Ecto neural progenitor cell (in vitro differentiated cells): ENCODE measurements at regions not wholly inside any gene's neighbourhood (a gene's known extent, or its start where the extent isn't known, plus 50 kb on each side); places are given as distances from the start of the nearest gene placed in this dataset.

Experiments
- DNase-seq: peaks from one replicate; pipeline ENCODE4 v3.0.0-alpha.2; 2018; ENCODE audit warnings: low spot score

DNA sequence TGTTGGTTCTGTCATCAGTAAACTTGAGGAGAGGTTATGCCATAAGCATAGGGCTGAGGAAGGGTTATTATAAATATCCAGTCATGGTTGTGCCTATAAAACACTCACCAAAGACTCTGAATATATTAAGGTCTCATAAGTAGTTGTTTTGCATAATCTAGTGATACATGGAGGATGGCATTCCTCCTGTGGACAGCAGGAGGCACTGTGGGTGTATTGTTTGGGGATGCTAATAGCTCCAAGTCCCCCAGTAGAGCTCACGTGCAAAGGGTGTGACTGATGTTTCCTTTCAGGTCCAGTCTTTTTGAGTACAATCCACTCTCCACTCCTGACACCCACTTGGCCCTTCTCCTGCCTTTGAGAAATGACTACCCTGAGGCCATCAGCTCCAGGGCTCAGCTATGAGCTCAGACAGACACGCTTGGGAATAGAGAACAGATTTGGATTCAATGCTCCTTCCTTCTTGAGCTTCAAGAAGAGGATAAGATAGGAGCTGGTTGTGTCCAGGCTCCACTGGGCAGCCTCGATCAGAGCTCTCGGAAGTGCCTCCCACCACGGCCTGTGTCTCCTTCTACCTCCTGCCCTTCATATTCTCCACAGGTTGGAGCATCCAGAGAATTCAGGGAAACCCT lies 85.2 kb upstream of the IGLL5 start:
- DNase-seq = no peak

DNA sequence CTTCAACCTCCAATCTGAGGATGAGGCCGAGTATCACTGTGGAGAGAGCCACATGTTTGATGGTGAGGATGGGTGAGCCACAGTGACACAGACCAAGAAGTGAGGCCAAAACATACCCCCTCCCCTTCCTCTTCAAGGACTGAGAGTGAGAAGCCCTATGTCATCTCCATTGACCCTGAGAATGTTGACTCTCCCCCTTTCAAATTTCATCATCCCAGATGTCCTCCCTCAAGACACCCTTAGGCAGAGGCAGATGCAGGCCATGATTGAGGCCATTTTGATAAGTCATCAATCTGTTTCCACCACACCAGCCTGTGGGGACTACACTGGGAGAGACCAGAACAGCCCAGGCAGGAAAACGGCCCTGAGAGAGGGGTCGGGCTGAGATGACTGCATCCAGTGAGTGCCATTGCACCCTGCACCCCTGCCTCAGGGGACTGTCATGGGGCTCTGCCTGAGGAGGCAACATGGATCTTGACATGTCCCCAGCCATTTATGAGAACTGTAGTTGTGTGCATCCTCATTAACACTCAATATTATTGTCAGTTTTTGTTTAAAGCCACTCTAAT lies 84.2 kb upstream of the IGLL5 start:
- DNase-seq = no peak

DNA sequence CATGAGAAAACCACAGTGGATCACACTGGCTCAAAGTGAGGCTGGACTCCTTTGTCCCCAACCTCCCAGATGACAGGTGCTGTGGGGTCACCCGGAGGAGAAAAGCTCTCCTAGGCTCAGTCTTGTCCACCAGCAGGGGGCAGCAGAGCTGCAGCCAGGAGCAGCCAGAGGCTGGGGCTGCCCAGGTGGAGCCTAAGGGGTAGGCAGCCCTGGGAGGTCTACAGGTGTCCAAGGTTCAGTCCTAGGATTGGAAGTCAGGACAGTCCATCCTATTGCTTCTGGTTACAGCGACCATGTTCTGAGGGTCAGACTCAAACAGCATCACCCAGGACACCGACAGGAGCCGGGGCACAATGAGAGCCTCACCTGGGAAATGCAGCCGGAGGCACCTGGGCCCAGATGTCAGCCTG lies 77.6 kb upstream of the IGLL5 start:
- peak; percentile 77 for DNase-seq

DNA sequence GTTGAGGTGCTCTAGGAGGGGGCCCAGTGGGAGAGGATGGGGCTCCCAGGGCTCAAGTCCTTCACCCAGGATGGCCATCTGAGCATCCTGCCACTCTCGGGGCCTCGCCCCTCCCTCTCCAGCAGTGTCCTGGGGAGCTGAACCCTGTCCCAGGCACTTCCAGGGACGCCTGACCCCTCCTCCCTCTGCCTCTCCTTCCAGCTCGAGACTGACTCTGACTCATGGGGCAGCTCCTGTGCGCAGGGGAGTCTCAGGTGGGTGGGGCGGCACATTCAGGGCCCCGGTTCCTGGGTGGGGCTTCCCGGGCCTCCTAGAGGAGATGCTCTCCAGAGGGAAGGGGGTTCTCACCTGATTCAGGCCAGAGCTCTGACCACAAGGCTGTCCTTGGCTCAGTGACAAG lies 77.1 kb upstream of the IGLL5 start:
- no peak for DNase-seq

DNA sequence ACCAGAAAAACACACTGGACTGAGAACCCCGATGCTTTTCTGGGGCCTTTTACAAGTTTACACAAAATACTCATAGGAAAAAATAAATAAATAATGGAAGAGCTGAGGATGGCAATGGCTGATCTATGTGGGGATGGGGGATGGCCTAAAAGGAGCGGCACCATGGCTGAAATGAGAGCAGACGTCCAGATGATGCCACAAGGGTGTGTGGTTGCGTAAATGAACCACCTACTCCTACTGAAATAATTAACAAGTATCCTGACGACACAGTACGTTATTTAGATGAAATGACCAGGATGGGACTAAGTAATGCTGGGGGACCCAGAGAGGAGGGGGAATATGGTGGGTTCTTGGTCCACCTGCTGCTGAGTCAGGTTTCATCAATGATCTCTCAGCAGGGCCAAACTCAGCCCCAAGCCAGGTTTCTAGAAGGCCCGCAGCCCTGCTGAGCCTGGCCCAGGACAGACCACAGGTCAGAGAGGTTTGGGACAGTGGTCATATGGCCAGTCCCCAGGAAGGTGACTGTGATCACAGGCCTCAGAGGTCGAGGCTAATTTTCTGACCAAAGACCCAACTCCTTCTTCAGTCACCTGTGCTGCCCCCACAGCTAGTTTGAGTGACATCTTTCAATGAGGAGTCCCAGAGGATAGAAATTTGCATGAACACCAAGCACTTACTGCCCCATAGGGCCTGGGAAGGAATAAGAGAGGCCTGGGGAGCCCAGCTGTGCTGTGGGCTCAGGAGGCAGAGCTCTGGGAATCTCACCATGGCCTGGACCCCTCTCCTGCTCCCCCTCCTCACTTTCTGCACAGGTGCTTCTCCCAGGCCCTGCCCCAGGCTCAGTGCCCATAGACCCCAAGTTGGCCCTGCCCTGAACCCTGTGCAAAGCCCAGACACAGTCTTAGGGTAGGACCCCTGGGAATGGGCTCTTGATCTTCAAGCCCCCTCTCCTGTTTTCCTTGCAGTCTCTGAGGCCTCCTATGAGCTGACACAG lies 76.3 kb upstream of the IGLL5 start:
- DNase-seq = no peak

DNA sequence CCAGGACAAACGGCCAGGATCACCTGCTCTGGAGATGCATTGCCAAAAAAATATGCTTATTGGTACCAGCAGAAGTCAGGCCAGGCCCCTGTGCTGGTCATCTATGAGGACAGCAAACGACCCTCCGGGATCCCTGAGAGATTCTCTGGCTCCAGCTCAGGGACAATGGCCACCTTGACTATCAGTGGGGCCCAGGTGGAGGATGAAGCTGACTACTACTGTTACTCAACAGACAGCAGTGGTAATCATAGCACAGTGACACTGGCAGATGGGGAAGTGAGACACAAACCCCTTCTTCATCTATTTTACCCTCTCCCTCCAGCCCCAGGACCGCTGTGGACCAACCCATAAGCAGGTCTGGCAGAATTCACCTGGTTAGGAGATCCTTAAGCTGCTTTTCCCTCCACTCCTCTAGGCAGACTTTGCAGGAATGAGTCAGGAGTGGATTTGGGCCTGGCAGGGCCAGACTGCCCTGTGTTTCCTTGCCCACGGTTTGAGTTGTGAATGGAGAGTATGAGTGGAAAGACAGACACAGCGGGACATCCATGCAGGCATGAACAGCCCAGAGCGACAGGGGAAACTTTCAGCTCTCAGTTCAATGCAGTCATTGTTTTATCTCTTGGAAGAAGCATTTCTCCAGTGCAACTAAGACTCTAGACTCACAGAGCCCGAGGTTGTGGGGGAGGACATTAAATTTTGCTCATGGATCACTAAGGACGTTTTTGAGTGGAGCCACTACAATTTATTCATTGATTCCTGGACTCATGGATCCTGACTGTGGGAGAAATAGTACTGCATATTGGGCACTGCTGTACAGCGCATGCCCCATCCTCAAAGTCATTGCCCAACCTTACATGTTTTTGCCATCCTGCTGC lies 75.3 kb upstream of the IGLL5 start:
- DNase-seq = no peak

DNA sequence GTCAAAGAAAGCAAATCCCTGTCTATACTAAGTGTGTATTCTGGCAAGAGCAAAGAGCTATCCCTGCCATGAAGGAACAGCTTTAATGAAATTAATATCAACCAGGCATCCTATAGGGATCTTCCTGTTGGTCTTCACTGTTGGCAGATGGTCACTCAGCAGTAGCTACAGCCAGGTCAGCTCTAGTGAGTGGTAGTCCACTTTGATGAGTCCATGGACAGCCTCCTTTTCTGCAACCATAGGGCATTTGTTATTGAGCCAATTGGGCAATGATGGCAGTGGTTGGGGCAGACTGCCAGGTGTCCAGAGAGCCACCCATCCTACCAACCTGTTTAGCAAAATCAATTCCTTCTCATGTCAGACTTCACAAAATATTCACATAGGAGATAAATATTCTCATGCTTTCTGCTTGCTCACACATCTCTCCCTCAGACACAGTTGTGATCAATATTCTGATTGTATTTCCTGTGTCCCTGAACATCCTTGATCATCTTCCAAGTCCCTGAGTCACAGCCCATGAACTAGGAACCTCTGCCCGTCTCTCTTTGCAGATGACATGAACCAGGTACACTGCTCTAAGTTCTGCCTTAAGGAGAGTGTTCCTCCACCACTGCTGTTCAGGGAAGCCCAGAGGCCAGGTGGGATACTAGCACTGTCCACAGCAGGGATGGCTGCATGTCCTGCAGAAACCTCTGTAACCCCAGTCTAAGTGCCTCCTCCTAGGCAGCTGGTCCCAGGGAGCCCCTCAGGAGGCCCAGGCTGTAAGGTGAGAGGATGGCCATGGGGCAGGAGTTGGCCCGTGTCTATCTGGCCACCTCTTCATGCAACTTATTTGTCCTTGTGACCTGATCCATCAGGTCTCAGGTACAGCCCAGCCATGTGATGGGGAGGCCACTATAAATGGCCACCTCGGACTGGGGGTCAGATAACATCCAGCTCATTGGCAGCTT lies 74.2 kb upstream of the IGLL5 start:
- DNase-seq = no peak

DNA sequence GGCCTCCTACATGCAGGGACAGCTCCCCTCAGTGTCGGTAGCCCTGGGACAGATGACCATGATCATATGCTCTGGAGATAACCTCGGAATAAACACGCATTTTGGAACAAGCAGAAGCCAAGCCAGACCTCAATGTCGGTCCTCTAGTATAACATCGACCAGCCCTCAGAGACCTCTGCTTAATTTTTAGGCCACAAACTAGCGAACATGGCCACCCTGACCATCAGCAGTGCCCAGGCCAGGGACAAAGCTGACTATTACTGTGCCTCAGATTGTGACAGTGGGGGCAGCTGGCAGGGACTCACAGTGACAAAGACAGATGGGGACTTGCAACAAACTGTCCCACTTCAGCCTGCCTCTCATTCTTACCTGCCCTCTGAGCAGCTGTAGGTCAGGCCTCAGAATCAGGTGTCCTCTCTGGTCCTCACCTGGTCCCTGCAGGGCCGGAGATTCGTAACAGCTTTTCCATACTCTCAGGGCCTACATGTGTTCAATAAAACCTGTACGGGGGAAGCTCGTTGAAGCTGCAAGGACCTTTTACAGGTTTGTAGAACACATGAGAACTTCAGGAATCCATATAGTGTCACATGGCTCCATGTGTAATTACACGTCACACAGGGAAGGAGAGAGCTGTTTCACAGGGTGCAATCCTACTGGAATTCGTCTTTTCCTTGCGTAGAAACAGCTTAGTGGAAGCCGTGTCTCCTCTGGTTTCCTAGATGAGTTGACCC lies 72.8 kb upstream of the IGLL5 start:
- DNase-seq = no peak

DNA sequence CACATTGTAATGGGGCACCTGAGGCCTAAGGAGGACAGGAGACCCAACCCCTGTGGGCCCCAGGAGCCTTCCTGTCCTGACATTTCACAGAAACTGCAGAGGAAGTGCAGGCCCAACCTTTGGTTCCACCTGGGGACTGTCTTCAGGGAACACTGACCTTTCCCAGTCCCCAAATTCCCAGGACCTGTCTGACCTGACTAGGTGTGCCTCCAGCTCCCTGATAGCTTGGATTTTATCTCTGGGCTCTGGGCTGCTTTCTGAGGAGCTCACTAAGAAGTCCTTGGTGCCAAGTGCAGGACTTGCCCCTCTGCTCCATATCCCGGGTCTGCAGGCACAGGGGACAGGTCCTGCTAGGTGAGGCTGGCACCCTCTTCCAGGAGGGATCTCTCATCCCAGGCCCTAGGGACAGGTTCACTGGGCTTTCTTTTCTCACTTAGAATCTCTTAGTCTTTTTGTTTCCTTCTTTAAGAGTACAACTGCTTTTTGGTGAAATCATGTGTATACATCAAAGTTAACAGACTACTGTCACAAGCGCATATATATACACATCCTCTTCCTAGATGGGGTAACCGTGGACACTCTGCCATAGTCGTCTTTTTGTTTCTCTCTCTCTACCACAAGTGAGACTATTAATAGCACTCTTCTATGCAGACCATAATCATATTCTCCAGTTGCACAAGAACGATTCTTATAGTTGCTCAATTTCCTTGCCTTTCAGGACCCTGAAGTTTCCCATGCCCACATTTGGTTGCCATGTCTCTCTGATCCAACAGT lies 72.0 kb upstream of the IGLL5 start:
- no peak for DNase-seq

DNA sequence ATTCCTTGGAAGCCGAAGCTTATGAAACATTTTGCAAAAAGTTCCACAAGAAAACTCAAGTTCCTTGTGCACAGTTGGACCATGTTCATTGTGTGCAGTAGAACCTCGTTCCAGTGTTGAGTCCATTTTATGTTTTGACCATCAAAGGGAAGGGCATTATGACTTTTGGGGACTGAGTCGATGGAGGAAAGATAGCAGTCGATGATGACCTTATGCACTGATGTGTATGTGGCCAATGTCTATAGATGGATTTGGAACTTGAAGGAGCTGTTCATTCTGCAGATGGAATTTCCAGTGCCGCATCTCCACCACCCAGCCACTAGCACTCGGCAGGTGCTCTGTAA lies 71.5 kb upstream of the IGLL5 start:
- no peak for DNase-seq

DNA sequence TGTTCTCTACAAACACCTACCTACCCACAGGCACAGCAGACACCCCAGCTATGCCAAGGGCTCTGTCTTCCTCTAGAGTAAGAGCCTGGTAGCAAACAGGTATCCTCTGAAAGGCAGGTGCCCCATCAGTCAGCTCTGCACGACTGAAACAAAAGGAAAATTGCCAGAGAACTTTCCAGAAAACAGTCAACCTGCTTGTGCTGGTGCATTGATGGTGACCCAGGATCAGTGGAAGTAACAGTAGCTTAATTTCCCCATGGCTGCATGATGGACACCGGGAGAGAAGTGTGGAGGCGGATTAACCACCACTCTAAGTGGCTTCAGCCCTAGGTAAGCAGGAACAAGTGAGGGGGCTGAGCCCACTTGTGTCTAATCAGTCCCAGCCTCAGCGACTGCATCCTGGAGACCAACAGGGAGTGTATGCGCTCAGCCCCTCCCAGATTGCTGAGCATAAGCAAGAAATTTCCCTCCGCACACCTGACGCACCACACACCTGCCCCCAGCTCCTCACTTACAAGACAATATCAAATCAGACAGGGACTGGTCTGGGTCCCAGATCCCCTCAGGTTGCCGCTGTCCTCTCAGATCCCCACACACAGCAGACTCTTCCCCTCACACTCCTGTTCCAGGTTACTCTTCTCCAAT lies 70.7 kb upstream of the IGLL5 start:
- no peak for DNase-seq

DNA sequence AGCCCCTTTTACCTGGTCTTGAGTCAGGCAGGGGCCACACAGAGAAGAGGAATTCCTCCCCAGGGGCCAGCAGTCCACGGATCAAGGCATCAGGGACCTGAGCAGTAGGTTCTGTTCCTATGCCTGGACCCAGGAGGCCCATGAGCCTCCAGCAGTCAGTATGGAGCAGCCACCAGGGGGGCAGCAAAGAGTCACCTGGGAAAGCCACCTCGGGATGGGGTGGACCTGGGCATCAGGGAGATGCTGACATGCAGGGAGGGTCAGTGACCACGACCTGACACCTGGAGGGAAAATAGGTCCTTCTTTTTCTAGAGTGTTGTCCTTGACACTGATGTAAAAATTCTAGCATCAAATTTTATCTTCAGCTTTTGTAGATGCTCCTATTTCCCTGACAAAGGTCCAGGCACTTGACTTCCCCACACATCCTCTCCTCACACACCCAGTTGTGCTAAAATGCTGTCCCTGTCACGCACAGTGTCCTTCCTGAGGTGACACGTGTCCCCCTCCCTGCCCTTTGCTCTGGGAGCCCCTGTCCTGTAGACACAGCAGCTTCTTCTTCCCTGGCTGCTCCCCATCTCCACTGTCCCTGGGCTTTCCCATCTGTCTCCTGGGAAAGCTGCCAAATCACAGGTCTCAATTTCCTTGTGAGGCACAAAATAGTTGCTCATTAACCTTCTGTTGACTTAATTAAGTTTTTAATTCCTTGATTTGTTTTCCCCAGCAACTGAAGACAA lies 70.0 kb upstream of the IGLL5 start:
- DNase-seq = no peak

DNA sequence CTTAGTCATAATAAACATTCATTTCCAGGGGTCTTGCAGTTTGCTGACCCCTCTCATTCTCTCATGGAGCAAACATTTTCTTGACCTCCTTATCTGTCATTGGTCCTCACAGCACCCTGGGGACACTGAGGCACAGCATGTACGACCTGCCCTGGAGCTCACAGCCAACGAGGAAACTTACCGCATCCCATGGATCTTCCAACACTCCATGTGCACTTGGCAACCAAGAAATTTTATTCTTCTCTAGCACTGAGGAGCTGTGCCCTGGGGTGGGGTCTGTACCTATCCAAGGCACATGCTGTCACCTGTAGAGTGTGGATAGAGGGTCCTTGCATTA lies 69.4 kb upstream of the IGLL5 start:
- no peak for DNase-seq

DNA sequence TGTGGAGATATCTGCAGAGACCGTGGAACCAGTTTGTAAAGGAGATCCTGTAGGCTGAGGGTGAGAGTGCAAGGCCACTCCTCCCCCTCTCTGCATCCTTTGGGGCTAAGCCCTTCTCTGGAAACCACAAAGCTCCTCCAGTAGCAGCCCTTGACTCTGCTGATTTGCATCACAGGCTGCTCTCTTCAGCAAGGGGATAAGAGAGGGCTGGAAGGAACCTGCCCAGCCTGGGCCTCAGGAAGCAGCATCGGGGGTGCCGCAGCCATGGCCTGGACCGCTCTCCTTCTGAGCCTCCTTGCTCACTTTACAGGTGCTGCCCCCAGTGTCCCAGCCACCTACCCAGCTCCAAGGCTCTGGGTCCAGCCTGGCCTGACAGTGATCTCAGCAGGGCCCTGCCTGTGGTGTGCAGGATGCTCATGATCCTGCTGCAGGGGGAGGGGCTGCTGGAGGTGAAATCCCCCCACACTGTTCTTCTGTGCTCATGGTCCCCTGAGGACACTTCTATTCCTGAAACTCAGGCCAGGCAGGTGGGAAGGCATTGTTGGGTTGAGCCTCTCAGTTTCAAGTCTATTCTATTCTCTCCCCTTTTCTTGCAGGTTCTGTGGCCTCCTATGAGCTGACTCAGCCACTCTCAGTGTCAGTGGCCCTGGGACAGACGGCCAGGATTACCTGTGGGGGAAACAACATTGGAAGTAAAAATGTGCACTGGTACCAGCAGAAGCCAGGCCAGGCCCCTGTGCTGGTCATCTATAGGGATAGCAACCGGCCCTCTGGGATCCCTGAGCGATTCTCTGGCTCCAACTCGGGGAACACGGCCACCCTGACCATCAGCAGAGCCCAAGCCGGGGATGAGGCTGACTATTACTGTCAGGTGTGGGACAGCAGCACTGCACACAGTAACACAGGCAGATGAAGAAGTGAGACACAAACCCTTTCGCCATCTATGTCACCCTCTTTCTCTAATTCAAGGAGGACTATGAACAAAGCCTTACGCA lies 68.5 kb upstream of the IGLL5 start:
- DNase-seq = no peak

DNA sequence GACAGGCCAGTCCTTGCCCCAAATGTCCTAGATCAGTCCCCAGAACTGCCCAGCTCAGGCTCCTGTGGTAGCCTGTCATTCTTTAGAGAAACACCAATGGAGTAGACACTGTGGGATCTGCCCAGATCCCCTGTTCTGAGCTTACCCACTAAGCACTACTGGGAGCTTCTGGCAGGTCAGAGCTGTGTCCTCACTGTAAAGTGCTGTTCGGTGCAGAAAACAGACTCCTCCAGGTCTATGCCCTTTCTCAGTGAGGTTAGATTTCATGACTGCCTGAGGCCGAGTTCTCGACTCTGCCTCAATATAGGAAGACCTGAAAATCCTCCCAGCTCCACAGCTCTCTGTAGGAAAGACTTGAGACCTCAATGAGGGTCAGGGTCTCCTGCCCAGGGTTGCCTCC lies 67.5 kb upstream of the IGLL5 start:
- DNase-seq = no peak

DNA sequence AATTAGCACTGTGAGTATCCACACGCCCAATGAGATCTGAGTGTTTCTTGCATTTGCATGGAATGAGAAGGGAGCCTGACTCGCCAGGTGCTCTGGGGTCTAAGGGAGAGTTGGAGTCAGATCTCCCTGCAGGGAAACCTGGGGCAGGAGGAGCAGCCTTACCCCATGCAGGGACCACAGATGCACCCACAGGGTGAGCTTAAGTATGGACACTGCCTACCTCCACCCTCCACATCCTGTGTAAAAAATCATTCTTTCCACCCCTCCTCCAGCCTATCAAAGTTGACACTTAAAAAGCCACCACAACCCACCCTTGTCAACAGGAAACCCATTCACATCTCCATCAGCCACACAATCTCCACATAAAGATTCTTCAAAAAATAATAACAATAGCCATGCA lies 67.0 kb upstream of the IGLL5 start:
- no peak for DNase-seq

DNA sequence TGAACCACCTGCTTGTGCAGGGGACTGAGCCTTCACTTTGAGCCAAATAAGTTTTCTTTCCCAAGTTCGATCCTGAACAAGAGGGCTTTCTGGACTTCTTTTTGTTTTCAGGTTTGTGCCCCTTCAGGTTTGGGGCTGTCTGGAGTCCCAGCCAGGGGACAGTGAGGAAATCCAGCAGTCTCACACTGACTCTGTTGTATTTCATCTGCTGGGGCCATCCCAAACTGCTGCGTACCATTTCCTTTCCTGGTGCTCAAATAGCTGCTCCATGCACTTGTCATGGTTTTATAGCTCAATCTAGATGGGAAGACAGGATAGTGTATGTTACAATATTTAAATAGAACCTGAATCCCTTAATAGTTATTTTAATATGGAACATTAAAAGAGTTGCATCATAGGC lies 66.3 kb upstream of the IGLL5 start:
- no peak for DNase-seq
